GM19328 (cell line): ENCODE measurements at regions not wholly inside any gene's neighbourhood (a gene's known extent, or its start where the extent isn't known, plus 50 kb on each side); places are given as distances from the start of the nearest gene placed in this dataset.

Experiments used
- ATAC-seq: cut with Tn5 transposase; IDR thresholded peaks from one replicate; pipeline ENCODE4 v1.9.1; 2021; ENCODE audit warnings: mild to moderate bottlenecking, moderate library complexity; ENCODE audit not compliant: unreplicated experiment

GRCh38 chr13:80571346-80572307, 230.7 kb upstream of the SPRY2 start:
- ATAC-seq: no peak

DNA sequence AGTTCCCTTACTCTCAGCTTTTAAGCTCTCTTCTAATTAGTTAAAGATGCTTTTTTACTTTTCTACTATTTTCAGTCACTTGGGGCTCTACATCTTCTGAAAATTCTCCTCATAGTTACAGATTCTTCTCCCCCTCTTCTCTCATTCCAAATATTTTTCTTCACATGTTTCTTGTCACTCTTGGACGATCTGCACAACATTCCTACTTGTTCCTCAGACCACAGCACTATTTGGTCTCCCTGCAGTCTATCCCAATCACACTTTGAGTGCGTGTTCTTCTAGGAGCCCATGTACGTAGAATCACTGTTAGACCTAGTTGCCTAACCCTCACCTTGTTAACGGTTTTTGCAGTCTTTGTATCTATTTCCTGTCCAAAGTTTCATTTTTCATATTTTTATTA, 222.5 kb upstream of the SPRY2 start:
- ATAC-seq: no peak

DNA sequence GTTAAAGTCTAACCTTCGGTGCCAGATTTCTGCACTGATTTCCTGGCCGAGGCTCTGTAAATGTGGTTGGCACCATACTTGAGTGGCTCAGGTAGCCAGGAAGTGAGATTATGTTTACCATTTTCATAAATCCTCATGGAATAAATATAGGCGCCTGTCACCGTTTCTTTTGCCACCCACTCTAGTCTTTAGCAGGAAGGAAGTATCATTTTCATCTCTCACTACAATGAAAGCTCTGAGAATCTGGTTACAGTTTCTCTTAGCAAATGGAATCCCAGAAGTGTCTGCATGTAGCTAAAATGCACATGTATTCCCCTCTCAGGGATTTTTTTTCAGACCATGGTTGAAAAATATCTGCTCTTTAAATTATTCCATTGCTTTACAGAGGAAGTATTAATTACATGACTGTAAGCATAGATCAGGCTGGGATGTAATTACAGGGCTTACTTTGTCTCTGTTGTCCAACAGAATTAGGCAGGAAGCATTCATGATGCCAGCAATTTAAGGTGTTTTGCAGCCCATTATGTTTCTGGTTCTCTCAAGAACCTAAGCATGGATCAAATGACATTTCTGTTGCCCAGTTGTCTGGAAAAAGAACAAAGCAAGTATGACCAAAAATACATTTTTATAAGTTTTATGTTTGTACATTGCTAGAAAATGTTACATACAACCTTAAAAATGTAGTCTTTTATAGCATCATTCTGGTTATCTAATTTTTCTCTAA, 221.7 kb upstream of the SPRY2 start:
- no peak for ATAC-seq

GRCh38 chr13:80560609-80561008, 219.7 kb upstream of the SPRY2 start:
- no peak for ATAC-seq

DNA sequence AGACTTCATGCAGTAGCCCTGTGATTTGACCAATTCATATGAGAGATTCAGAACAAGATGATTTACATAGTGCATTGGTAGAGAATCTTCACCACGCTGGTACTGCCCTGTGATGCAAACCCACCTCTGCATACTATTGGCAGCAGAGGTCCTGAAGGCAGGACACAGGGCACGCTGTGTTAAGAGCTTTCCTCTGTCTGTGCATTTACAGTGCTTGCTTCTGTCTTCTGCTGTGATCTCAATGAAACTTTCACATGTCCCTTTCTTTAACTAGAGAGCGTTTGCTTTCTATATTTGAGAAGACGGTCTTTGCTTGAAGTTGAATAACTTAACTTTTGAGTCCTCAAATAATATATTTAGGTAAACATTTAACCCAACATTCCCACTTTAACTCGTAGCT, 219.0 kb upstream of the SPRY2 start:
- no peak for ATAC-seq

DNA sequence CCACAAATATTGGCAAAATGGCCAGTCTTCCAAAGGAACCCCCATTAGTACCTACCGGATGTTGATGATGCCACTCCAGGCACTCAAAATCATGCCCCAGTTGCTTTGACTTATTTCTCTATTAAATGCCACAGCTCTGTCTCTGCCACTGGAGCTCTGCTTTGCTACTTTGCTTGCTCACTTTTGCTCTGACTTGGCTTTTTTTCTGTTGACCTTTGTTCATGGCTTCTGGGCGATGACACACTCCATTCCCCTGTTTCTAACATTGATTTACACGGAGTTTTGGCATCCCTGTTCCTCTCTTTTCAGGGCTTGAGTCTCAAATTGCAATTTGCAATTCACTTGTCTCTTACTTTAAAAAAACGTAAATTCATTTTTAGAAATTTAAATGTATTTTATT, 217.1 kb upstream of the SPRY2 start:
- ATAC-seq: no peak

DNA sequence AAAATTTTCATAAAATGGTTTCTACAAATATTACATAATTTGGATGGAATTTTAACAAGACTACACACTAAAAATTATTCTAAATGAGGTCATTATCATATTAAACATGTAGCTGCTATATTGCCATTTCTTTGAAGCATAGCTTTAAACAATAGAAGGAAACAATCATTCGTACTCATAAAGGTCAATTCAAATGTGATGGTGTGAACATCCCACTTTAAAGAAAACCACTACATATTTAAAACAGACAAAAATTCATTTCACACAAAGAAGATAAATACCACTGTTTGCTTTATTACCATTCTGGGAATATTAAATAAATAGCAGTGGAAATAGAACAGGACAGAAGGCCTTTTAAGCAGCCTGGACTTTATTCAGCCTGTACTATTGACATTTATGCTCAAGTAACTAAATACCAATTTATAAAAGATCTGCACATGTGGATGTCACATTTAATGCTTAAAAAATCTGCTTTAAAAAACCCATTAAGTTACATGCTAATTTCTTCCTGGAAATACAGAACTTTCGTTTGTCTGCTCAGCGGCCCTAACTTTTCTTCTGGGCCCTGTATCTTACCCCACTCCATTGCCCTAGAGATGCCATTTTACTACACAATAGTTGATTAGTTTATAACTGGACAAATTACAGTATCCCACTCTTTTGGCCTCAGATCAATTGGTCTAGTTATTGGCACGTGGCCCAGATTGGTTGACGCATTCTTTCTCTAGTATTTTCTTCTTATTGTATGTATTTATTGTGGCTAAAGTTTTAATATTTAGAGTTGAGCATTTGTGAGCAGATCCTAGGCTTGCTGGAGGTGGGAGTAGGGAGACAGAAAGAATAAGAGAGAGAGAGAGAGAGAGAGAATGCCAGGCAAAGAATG, 215.1 kb upstream of the SPRY2 start:
- ATAC-seq: no peak

- no peak for ATAC-seq
These were observed 212.0 kb upstream of the SPRY2 start for GRCh38 chr13:80552851-80553440.

- ATAC-seq: no peak
These were observed 210.9 kb upstream of the SPRY2 start for GRCh38 chr13:80551650-80552497.

DNA sequence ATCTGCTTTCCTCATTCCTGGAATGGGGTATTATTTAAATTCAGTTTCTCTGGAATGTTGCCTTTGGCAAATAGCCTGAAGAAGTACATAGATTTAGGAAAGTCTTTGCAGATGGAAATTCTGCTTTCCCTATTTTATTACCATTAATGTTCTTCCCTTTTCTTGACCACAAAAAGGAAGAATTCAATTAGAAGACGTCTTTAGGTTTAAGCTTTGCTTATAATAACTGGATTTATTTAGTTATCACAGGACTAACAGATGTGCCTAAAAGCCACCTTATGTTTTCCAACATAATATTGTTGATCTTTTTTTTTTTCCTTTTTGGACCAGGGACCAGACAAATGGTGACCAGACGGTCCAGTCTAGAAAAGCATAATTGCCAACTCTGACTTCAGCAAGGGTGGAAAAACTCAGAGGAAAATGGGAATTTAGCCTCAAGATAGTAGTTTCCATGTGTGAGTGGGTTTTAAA, 210.1 kb upstream of the SPRY2 start:
- ATAC-seq: no peak

DNA sequence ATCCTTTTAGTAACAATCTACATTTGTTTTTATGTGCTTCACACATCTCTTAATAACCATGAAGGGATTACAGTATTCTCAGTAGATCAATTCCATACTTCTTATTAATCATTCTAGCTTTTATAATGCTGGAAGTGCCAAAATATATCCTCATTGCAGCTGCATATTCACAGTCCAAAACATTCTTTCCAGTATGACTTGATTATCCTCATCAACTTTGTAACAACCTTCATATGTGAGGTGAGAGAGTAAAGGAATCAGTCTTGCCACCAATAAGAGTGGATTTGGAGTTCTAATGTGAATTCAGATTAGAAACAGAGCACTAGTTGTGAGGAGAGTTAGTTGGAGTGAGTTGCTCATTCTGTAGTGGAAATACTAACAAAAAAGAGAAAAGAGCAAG, 208.0 kb upstream of the SPRY2 start:
- ATAC-seq: no peak

DNA sequence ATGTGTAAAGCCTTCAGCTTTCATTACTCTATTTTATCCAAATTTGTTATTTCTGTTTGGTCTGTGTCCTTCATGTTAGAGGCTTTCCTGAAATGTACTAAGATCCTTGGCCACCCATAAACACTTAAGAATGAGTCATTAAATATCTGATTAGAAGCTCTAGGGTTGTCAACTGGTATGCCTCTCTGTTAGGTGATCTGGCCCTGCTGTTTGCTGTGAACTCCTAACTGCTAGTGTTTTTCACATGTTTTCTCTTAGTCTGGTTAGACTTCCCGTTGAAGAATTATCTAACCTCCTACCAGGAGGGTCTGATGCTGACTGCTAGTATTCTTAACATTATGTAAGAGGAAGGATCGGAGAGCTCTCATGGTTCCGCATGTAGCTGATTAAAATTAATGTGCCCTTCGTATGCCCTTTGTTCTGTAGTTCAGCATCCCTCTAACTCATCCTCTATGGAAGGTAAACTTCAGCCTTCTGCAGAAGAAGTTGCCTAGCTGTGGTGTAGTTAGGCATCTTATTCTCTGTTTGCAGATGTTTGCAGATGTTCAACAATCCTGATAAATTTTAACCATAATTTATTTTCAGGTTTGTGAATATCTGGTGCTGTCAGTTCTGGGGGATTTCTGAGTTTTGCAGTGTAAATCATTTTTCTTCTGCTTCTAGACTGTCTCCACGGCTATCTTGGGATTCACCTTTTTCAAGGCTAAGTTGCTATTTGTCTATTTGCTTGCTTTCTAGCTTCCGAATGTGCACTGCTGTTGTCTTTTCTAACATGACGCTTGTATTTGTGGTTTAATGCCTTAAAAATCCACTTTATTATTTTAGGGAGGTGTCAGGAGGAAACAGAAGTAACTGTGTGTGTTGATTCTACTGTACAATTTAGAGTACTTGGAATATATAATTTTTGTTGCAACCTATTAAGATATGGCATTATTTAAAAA, 207.2 kb upstream of the SPRY2 start:
- no peak for ATAC-seq

- ATAC-seq: no peak
These were observed 206.4 kb upstream of the SPRY2 start for GRCh38 chr13:80547341-80547740.

DNA sequence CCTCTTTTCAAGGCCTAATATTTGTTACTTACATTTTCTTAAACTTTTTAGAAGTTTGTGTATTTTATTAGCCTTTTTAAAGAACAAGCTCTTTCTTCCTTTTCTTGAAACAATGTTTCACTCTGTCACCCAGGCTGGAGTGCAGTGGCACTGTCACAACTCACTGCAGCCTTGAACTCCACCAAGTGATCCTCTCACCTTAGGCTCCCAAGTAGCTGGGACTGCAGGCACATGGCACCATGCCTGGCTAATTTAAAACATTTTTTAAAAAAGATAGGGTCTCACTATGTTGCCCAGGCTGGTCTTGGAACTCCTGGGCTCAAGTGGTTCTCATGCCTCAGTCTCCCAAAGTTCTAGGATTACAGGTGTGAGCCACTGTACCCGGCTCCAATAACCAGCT, 192.2 kb upstream of the SPRY2 start:
- ATAC-seq: no peak

DNA sequence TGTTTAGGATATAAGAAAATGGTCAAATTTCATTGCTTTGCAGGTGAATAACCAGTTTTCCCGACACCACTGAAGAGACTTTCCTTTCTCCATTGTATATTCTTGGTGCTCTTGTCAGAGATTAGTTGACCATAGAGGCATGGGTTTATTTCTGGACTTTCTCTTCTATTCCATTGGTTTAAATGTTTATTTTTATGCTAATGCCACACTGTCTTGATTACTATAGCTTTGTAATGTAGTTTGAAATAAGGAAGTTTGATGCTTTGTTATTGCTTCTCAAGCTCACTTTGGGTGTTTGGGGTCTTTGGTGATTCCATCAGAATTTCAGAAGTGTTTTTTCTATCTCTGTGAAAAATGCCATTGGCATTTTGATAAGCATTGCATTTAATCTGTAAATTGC, 190.0 kb upstream of the SPRY2 start:
- ATAC-seq: no peak

GRCh38 chr13:80530191-80530590, 189.3 kb upstream of the SPRY2 start:
- no peak for ATAC-seq

DNA sequence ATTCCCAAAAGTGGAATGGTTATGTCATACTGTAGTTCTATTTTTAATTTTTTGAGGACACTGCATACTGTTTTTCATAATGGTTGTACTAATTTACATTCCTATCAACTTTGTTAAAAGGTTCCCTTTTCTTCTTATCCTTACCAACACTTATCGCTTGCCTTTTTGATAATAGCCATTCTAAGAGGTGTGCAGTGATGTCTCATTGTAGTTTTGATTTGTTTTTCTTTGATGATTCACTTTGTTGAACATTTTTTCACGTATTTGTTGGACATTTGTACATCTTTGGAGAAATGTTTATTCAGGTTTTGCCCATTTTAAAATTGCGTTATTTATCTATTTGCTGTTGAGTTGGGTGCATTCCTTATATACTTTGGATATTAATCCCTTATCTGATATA, 188.8 kb upstream of the SPRY2 start:
- ATAC-seq: no peak

GRCh38 chr13:80528733-80529132, 187.8 kb upstream of the SPRY2 start:
- ATAC-seq: no peak

DNA sequence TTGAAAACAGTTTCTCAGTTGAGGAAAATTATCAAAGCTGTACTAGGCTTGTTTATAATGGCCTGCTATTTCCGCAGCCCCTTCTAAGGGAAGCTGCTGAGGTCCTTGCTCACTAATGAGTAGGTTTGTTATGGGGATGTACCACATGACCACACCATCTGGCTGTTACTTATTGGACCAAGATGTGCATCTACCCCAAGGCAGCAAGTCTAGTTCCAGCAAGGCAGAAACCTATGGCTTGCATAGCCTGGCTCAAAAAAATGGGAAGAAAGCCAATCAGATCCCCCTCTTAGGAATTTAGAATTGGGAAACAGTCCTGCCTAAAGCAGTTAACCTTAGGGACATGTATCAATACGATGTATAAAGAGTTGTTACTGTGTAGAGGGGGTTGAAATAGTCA, 186.5 kb upstream of the SPRY2 start:
- ATAC-seq: no peak
